ENCODE measurements at regions not wholly inside any gene's neighbourhood (a gene's known extent, or its start where the extent isn't known, plus 50 kb on each side); places are given as distances from the start of the nearest gene placed in this dataset.

GRCh38 chr15:39486621-39487457, 94.0 kb upstream of the THBS1 start:
- no peak overlapping the region for H3K4me3 Mint-ChIP-seq
- H3K4me1 Mint-ChIP-seq (ENCODE audit: unreplicated experiment): no peaks in the 10 kb centered on the region
- no peak for TF ChIP-seq CTCF (conservative IDR thresholded peaks at IDR 0.05)
- no peak overlapping the region for H3K27ac Mint-ChIP-seq
- DNase-seq (ENCODE audit: extremely low spot score, unreplicated experiment): no peak
- H3K36me3 Mint-ChIP-seq: no peaks in the 10 kb centered on the region
- no peaks in the 10 kb centered on the region for H3K27me3 Mint-ChIP-seq
- no peaks in the 10 kb centered on the region for H3K9me3 Mint-ChIP-seq

GRCh38 chr15:39487458-39487735, 93.5 kb upstream of the THBS1 start:
- DNase-seq (ENCODE audit: extremely low spot score, unreplicated experiment): no peak
- Mint-ChIP-seq H3K27me3 (no peaks in the 10 kb centered on the region), H3K9me3 (no peaks in the 10 kb centered on the region), H3K4me3 (no peak overlapping the region), H3K36me3 (no peaks in the 10 kb centered on the region), H3K4me1 (ENCODE audit: unreplicated experiment) (no peaks in the 10 kb centered on the region), H3K27ac (no peak overlapping the region)
- TF ChIP-seq CTCF (conservative IDR thresholded peaks at IDR 0.05): no peak

- H3K9me3 Mint-ChIP-seq: no peaks in the 10 kb centered on the region
- no peaks in the 10 kb centered on the region for H3K27me3 Mint-ChIP-seq
- H3K4me1 Mint-ChIP-seq (ENCODE audit: unreplicated experiment): no peaks in the 10 kb centered on the region
- H3K27ac Mint-ChIP-seq: no peak overlapping the region
- DNase-seq (ENCODE audit: extremely low spot score, unreplicated experiment): no peak
- no peaks in the 10 kb centered on the region for H3K36me3 Mint-ChIP-seq
- TF ChIP-seq CTCF (conservative IDR thresholded peaks at IDR 0.05): no peak
- H3K4me3 Mint-ChIP-seq: no peak overlapping the region
Observed at GRCh38 chr15:39488516-39488915, 92.4 kb upstream of the THBS1 start.

GRCh38 chr15:39488961-39489360, 91.9 kb upstream of the THBS1 start:
- Mint-ChIP-seq H3K27ac (no peak overlapping the region), H3K4me3 (no peak overlapping the region), H3K36me3 (no peaks in the 10 kb centered on the region), H3K9me3 (no peaks in the 10 kb centered on the region), H3K27me3 (no peaks in the 10 kb centered on the region), H3K4me1 (ENCODE audit: unreplicated experiment) (no peaks in the 10 kb centered on the region)
- no peak for TF ChIP-seq CTCF (conservative IDR thresholded peaks at IDR 0.05)
- DNase-seq (ENCODE audit: extremely low spot score, unreplicated experiment): no peak

GRCh38 chr15:39491115-39491885, 89.6 kb upstream of the THBS1 start:
- H3K27ac Mint-ChIP-seq: no peak overlapping the region
- TF ChIP-seq CTCF (conservative IDR thresholded peaks at IDR 0.05): no peak
- no peaks in the 10 kb centered on the region for H3K4me1 Mint-ChIP-seq (ENCODE audit: unreplicated experiment)
- H3K36me3 Mint-ChIP-seq: no peaks in the 10 kb centered on the region
- no peak for DNase-seq (ENCODE audit: extremely low spot score, unreplicated experiment)
- no peaks in the 10 kb centered on the region for H3K27me3 Mint-ChIP-seq
- no peak overlapping the region for H3K4me3 Mint-ChIP-seq
- no peaks in the 10 kb centered on the region for H3K9me3 Mint-ChIP-seq
